ENCODE measurements at regions not wholly inside any gene's neighbourhood (a gene's known extent, or its start where the extent isn't known, plus 50 kb on each side); places are given as distances from the start of the nearest gene placed in this dataset.

DNA sequence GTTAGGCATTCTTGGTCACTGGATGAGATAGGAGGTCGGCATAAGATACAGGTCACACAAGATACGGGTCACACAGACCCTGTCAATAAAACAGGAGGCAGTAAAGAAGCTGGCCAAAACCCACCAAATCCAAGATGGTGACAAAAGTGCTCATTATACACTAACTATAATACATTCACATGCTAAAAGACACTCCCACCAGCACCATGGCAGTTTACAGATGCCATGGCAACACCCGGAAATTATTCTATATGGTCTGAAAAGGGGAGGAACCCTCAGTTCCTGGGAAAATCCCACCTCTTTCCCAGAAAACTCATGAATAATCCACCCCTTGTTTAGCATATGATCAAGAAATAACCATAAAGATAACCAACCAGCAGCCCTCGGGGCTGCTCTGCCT is 56.0 kb upstream of the PTPRM start:
- ChIA-PET CTCF (no interaction called here), POLR2A (no interaction called here)
- ATAC-seq (no peak), DNase-seq (ENCODE audit: low read depth, low spot score) (no peak)
- intact Hi-C loops (cut with micrococcal nuclease; ENCODE audit: unreplicated experiment) (no loop called here), in situ Hi-C loops (cut with HindIII; ENCODE audit: low pct_unique_long_range_greater_than_20kb, low sequenced_read_pairs) (no loop called here)
- no peaks in the 10 kb centered on the region for H3K27me3 ChIP-seq (ENCODE audit: control insufficient read depth, insufficient read depth, low read length)
- no peak overlapping the region for H3K4me3 ChIP-seq (ENCODE audit: low read depth in 2 of 2, low read length in 2 of 2)
- H3K27ac ChIP-seq (ENCODE audit: low read length): no peak overlapping the region
- H3K9me3 ChIP-seq (ENCODE audit: control insufficient read depth, insufficient read depth, low read depth, low read length): no peaks in the 10 kb centered on the region
- no peaks in the 10 kb centered on the region for H3K4me1 ChIP-seq (ENCODE audit: control insufficient read depth, insufficient read depth, low read length)
- no TSS peak for BruUV-seq (replicated peaks)
- TF ChIP-seq SIN3A (IDR thresholded peaks at IDR 0.05; ENCODE audit: borderline replicate concordance, insufficient read depth, low read depth, low read length) (no peak), POLR2AphosphoS5 (IDR thresholded peaks at IDR 0.05; ENCODE audit: low read depth, low read length) (no peak), TCF7L2 (IDR thresholded peaks at IDR 0.05; ENCODE audit: low read depth, low read length) (no peak), CTCF (IDR thresholded peaks at IDR 0.05) (no peak), REST (IDR thresholded peaks at IDR 0.05; ENCODE audit: insufficient read depth in 1 of 2, low read depth in 2 of 2, low read length in 1 of 2) (no peak)
- H3K36me3 ChIP-seq (ENCODE audit: control insufficient read depth, insufficient read depth, low read length): no peaks in the 10 kb centered on the region

- DNase-seq (ENCODE audit: low read depth, low spot score) (no peak), ATAC-seq (no peak)
- no peaks in the 10 kb centered on the region for H3K27me3 ChIP-seq (ENCODE audit: control insufficient read depth, insufficient read depth, low read length)
- BruUV-seq (replicated peaks): no TSS peak
- ChIA-PET POLR2A (no interaction called here), CTCF (no interaction called here)
- H3K4me3 ChIP-seq (ENCODE audit: low read depth in 2 of 2, low read length in 2 of 2): no peak overlapping the region
- in situ Hi-C loops (cut with HindIII; ENCODE audit: low pct_unique_long_range_greater_than_20kb, low sequenced_read_pairs): no loop called here
- intact Hi-C loops (cut with micrococcal nuclease; ENCODE audit: unreplicated experiment): no loop called here
- H3K4me1 ChIP-seq (ENCODE audit: control insufficient read depth, insufficient read depth, low read length): no peaks in the 10 kb centered on the region
- no peak overlapping the region for H3K27ac ChIP-seq (ENCODE audit: low read length)
- no peak for TF ChIP-seq POLR2AphosphoS5 (IDR thresholded peaks at IDR 0.05; ENCODE audit: low read depth, low read length)
- TF ChIP-seq REST (IDR thresholded peaks at IDR 0.05; ENCODE audit: insufficient read depth in 1 of 2, low read depth in 2 of 2, low read length in 1 of 2): no peak
- no peak for TF ChIP-seq TCF7L2 (IDR thresholded peaks at IDR 0.05; ENCODE audit: low read depth, low read length)
- TF ChIP-seq SIN3A (IDR thresholded peaks at IDR 0.05; ENCODE audit: borderline replicate concordance, insufficient read depth, low read depth, low read length): no peak
- no peak for TF ChIP-seq CTCF (IDR thresholded peaks at IDR 0.05)
- H3K9me3 ChIP-seq (ENCODE audit: control insufficient read depth, insufficient read depth, low read depth, low read length): no peaks in the 10 kb centered on the region
- no peaks in the 10 kb centered on the region for H3K36me3 ChIP-seq (ENCODE audit: control insufficient read depth, insufficient read depth, low read length)
These were observed 54.8 kb upstream of the PTPRM start for GRCh38 chr18:7512348-7512747.
